BE2C (cell line): ENCODE measurements at regions not wholly inside any gene's neighbourhood (a gene's known extent, or its start where the extent isn't known, plus 50 kb on each side); places are given as distances from the start of the nearest gene placed in this dataset.
"Not testable (repeated sequence)": the region's sequence is repeated elsewhere in the genome, so short reads cannot be mapped to it uniquely, and the experiment has no call there.

ENCODE experiments used
- DNase-seq: peaks from one replicate; pipeline ENCODE4 v3.0.0-alpha.2; 2020
- H3K27me3 ChIP-seq: fragments of 250-450 bp; sonication (Bioruptor Pico); 2 replicates; pipeline ENCODE4 v1.5.1; 2020; ENCODE audit warnings: mild to moderate bottlenecking
- H3K36me3 ChIP-seq: fragments of 250-450 bp; sonication (Bioruptor Pico); 2 replicates; pipeline ENCODE4 v1.5.1; 2020; ENCODE audit warnings: mild to moderate bottlenecking
- H3K4me1 ChIP-seq: fragments of 250-450 bp; sonication (Bioruptor Pico); 2 replicates; pipeline ENCODE4 v1.5.1; 2020
- H3K4me3 ChIP-seq: 2 replicates; pipeline ENCODE4 v1.5.1; 2011; ENCODE audit warnings: low read depth, low read length
- H3K9me3 ChIP-seq: fragments of 250-450 bp; sonication (Bioruptor Pico); 2 replicates; pipeline ENCODE4 v1.5.1; 2020
- TF ChIP-seq, protein P1 (sequence below): IDR thresholded peaks from 2 replicates; pipeline ENCODE4 v1.5.1; 2012; ENCODE audit warnings: mild to moderate bottlenecking, low read depth, low read length

DNA sequence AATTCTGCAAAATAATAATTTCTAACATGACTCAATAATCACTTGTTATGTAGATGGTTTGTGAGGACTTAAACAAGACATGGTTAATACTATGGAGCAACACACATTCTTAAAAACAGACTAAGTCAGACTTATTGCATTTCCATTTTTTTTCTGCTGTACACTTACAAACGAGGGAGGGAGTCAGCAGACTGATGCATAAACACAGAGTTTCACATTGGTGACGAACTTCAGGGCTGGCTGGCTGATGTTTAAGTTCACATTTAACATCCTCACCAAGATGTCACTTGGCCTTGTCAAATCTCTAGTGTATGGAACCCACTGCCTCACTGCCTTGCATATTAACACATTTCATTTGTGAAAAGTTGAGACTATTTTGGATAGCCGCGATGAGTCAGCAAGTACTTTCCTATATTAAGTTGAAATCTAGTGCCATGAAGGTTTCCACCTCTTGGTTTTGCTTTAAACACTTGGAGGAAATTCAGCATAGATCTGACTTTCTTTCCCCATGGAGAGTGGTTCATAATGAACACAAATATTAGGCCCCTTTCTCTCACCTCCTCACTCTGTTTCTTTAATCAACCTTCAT, 337.5 kb upstream of the RUNX1 start:
- no peak overlapping the region for H3K4me3 ChIP-seq
- no peaks in the 10 kb centered on the region for H3K27me3 ChIP-seq
- no peaks in the 10 kb centered on the region; the same call in 1 of the 2 replicates for H3K9me3 ChIP-seq
- TF ChIP-seq, protein P1, sequence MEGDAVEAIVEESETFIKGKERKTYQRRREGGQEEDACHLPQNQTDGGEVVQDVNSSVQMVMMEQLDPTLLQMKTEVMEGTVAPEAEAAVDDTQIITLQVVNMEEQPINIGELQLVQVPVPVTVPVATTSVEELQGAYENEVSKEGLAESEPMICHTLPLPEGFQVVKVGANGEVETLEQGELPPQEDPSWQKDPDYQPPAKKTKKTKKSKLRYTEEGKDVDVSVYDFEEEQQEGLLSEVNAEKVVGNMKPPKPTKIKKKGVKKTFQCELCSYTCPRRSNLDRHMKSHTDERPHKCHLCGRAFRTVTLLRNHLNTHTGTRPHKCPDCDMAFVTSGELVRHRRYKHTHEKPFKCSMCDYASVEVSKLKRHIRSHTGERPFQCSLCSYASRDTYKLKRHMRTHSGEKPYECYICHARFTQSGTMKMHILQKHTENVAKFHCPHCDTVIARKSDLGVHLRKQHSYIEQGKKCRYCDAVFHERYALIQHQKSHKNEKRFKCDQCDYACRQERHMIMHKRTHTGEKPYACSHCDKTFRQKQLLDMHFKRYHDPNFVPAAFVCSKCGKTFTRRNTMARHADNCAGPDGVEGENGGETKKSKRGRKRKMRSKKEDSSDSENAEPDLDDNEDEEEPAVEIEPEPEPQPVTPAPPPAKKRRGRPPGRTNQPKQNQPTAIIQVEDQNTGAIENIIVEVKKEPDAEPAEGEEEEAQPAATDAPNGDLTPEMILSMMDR = no peak
- no peak for DNase-seq
- H3K36me3 ChIP-seq = no peaks in the 10 kb centered on the region
- no peaks in the 10 kb centered on the region for H3K4me1 ChIP-seq

DNA sequence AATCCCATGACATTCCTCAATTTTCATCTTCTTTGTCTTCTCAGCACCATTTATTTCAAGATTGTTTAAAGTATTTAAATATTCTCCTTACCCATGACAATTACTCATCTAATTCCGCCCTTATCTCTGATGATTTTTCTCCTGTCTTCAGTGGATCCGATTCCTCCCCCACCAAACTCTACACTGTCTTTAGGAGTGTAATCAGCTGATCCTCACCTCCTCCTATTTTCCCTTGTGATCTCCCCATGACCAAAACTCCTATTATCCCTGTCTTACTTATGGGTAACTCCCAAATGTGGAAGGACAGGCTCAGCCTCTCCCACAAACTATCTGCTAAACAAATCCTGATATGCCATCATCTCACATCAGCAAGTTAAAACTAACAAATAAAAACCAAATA, 335.3 kb upstream of the RUNX1 start:
- no peak for DNase-seq
- Histone ChIP-seq H3K27me3 (no peaks in the 10 kb centered on the region), H3K4me3 (no peak overlapping the region), H3K36me3 (no peaks in the 10 kb centered on the region), H3K9me3 (no peaks in the 10 kb centered on the region; the same call in 1 of the 2 replicates), H3K4me1 (no peaks in the 10 kb centered on the region)
- TF ChIP-seq, protein P1 = no peak

DNA sequence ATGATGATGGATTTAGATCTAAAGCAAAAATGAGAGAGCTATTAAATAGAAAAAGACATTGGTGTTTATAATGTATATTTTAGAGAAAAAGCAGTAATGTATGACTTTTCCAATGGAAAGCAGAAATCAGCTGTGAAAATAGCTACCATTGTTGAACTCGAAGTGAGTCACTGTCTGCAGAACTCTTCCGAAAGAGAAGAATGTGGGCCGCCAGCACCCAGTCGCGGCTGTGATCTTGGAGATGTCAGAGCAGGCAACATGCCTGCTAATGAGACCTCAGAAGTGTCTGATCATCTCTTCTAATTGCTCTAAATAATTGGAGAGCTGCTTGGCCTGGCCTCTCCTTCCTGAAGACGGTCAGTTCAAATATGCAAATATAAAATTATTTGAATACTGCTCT, 333.6 kb upstream of the RUNX1 start:
- Histone ChIP-seq H3K4me1 (no peaks in the 10 kb centered on the region), H3K9me3 (no peaks in the 10 kb centered on the region; the same call in 1 of the 2 replicates), H3K27me3 (no peaks in the 10 kb centered on the region), H3K36me3 (no peaks in the 10 kb centered on the region), H3K4me3 (no peak overlapping the region)
- TF ChIP-seq, protein P1 = no peak
- no peak for DNase-seq

DNA sequence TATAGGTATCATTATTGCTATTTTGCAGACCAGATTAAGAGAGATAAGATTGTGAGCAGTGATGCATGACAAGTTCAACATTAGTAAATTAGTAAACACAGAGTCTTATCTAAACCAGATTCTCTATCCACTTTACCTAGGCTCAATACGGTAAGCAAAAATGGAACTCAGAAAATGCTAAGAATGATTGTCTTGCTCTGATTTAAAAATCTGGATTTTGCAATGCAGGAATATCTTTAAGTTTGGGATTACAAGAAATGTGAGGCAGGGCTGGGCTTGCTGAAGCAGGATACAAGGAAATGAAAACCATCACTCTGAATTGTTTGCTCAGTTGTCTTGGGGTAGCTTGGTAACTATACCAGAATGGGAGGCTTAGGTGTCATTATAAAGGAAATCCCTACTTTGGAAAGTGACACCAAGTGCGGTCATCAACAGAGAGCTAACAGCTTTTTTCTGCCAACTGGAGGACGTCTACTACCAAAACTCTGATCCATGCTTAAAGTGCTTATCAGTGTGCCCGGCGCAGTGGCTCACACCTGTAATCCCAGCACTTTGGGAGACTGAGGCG, 332.7 kb upstream of the RUNX1 start:
- DNase-seq = no peak
- Histone ChIP-seq H3K36me3 (no peaks in the 10 kb centered on the region), H3K4me3 (no peak overlapping the region), H3K9me3 (no peaks in the 10 kb centered on the region; the same call in 1 of the 2 replicates), H3K4me1 (no peaks in the 10 kb centered on the region), H3K27me3 (no peaks in the 10 kb centered on the region)
- TF ChIP-seq, protein P1 = no peak

DNA sequence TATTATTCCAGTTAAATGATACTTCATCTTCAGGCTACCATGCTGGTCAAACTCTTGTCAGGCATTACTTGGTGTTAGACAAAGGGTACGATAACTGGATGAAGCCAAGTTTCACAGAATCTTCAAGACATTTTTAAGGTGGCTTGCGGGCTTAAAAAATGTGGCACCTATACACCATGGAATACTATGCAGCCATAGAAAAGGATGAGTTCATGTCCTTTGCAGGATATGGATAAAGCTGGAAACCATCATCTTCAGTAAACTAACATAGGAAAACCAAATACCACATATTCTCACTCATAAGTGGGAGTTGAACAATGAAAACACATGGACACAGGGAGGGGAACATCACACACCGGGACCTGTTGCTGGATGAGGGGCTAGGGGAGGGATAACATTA, 331.2 kb upstream of the RUNX1 start:
- not testable (repeated sequence) for H3K36me3 ChIP-seq, H3K4me1 ChIP-seq, H3K9me3 ChIP-seq, H3K4me3 ChIP-seq, H3K27me3 ChIP-seq, DNase-seq

DNA sequence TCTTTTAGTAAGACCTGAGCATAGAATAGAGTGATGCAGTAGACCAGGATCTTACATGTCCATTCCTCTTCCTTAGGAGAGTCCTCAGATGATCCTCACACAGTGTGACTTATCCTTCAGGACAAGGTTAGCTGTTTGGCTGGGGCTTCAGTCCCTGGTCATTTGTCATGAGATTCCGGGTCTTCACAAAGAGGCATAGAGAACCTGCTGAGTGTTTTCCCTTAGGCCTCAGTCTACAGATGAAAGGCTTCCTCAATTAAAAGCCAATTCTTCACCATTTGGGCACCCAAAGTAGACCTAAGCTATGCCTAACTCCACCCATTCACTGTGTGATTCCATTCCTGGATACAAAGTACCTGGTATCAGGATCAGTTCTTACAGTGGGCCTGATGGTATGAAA, 329.8 kb upstream of the RUNX1 start:
- Histone ChIP-seq H3K4me3 (no peak overlapping the region), H3K27me3 (no peaks in the 10 kb centered on the region), H3K9me3 (no peaks in the 10 kb centered on the region), H3K4me1 (no peaks in the 10 kb centered on the region), H3K36me3 (no peaks in the 10 kb centered on the region)
- TF ChIP-seq, protein P1 = no peak
- DNase-seq = no peak
